ENCODE measurements at regions not wholly inside any gene's neighbourhood (a gene's known extent, or its start where the extent isn't known, plus 50 kb on each side); places are given as distances from the start of the nearest gene placed in this dataset.

DNA sequence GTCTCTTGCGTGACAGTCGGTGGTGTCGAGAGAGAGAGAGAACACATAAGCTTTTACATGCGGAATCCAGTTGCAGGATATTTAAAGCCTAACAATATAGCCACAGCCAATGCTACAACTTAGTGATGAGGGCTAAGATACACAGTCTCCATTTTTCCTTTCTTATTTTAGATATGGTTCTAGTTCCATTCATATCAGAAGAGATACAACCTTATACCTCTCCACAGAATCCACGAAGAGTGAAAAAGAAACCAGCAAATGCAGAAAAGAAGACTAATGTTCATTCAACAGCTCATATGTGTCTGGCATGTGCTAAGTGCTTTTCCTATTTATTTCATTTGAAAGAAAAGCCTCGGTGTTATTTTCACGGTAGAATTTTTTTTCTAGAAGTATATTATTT is 249.0 kb upstream of the SLITRK1 start (continued):
- TF ChIP-seq, protein P1, sequence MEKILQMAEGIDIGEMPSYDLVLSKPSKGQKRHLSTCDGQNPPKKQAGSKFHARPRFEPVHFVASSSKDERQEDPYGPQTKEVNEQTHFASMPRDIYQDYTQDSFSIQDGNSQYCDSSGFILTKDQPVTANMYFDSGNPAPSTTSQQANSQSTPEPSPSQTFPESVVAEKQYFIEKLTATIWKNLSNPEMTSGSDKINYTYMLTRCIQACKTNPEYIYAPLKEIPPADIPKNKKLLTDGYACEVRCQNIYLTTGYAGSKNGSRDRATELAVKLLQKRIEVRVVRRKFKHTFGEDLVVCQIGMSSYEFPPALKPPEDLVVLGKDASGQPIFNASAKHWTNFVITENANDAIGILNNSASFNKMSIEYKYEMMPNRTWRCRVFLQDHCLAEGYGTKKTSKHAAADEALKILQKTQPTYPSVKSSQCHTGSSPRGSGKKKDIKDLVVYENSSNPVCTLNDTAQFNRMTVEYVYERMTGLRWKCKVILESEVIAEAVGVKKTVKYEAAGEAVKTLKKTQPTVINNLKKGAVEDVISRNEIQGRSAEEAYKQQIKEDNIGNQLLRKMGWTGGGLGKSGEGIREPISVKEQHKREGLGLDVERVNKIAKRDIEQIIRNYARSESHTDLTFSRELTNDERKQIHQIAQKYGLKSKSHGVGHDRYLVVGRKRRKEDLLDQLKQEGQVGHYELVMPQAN (conservative IDR thresholded peaks at IDR 0.05), result no peak
- TF ChIP-seq SIN3A (IDR thresholded peaks at IDR 0.05; ENCODE audit: low read depth, low read length) (no peak), ZNF622 (IDR thresholded peaks at IDR 0.05) (no peak), MTA3 (IDR thresholded peaks at IDR 0.05; ENCODE audit: borderline replicate concordance, low read length) (no peak)

DNA sequence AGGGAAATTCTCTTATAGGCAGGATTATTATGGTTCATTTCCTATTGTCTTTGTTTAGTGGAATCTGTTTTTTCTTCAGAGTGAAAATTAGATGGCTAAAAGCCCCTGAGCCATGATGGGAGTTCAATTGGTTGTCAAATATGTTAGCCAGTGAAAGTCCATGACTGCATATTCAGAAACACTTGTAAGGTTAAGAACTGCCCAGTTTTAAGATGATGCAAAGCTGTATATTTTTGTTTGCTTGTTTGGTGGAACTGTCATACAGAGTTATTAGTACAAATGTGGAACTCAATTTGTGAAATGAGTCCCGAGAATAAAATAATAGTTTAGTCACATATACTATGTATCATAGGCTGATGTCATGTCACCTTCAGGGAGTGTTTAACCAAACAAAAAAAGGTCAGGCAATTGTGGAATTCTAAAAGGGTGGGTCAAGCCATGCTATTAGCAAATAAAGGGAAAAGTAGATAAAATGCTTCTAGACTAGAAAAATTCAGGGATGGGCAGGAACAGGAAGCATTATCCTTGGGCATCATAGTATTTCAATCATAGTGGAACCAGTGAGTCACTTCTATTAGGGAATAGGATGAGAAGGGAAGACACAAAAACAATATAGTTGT is 248.3 kb upstream of the SLITRK1 start:
- intact Hi-C loops (cut with micrococcal nuclease; ENCODE audit: unreplicated experiment), result no loop called here
- H3K9me3 ChIP-seq (replicated peaks; ENCODE audit: control insufficient read depth, insufficient read depth, low read length), result no peaks in the 10 kb centered on the region
- WGBS (ENCODE audit: insufficient coverage, insufficient replicate concordance, low lambda C conversion rate, missing lambda C conversion rate), result 17% methylated on average over 1 of the region's 1 CpG
- ChIA-PET CTCF (no interaction called here), RAD21 (ENCODE audit: unreplicated experiment) (no interaction called here), SMC1A (ENCODE audit: uncharacterized antibody, unreplicated experiment) (interaction anchor here (1.2 kb wide), 1 partner anchor 38 kb away, joined by 3 read pairs; no protein-coding TSS in a partner anchor), POLR2A (no interaction called here)
- no peaks in the 10 kb centered on the region for H4K20me1 ChIP-seq (ENCODE audit: control insufficient read depth, insufficient read depth)
- H3K4me3 ChIP-seq, result no peak overlapping the region
- no peak for FAIRE-seq
- H3K4me1 ChIP-seq (ENCODE audit: control insufficient read depth, insufficient read depth, low read length), result no peaks in the 10 kb centered on the region
- H3K79me2 ChIP-seq (ENCODE audit: control insufficient read depth, insufficient read depth, low read length), result no peaks in the 10 kb centered on the region
- H3K27ac ChIP-seq (ENCODE audit: control insufficient read depth, insufficient read depth), result no peak overlapping the region
- no peaks in the 10 kb centered on the region for H3K36me3 ChIP-seq (ENCODE audit: control insufficient read depth in 2 of 2, insufficient read depth in 2 of 2, low read length in 1 of 2)
- H3K9ac ChIP-seq (ENCODE audit: control insufficient read depth, insufficient read depth, low read length), result no peak overlapping the region
- H3K4me2 ChIP-seq (ENCODE audit: control insufficient read depth, insufficient read depth), result no peak overlapping the region
- DNase-seq (ENCODE audit: low read depth, low spot score), result no peak
- ATAC-seq, result no peak
- no TSS peak for BruUV-seq (replicated peaks)
- H2AFZ ChIP-seq (ENCODE audit: control insufficient read depth, low read depth, low read length), result no peak overlapping the region
- in situ Hi-C loops (cut with MboI), result no loop called here
- no peaks in the 10 kb centered on the region for H3K27me3 ChIP-seq (replicated peaks in 1 of 2; ENCODE audit: control insufficient read depth in 2 of 2, insufficient read depth in 2 of 2, low read length in 1 of 2)
- no peak for TF ChIP-seq CREB1 (IDR thresholded peaks at IDR 0.05; ENCODE audit: low read depth)
- TF ChIP-seq, protein P2, sequence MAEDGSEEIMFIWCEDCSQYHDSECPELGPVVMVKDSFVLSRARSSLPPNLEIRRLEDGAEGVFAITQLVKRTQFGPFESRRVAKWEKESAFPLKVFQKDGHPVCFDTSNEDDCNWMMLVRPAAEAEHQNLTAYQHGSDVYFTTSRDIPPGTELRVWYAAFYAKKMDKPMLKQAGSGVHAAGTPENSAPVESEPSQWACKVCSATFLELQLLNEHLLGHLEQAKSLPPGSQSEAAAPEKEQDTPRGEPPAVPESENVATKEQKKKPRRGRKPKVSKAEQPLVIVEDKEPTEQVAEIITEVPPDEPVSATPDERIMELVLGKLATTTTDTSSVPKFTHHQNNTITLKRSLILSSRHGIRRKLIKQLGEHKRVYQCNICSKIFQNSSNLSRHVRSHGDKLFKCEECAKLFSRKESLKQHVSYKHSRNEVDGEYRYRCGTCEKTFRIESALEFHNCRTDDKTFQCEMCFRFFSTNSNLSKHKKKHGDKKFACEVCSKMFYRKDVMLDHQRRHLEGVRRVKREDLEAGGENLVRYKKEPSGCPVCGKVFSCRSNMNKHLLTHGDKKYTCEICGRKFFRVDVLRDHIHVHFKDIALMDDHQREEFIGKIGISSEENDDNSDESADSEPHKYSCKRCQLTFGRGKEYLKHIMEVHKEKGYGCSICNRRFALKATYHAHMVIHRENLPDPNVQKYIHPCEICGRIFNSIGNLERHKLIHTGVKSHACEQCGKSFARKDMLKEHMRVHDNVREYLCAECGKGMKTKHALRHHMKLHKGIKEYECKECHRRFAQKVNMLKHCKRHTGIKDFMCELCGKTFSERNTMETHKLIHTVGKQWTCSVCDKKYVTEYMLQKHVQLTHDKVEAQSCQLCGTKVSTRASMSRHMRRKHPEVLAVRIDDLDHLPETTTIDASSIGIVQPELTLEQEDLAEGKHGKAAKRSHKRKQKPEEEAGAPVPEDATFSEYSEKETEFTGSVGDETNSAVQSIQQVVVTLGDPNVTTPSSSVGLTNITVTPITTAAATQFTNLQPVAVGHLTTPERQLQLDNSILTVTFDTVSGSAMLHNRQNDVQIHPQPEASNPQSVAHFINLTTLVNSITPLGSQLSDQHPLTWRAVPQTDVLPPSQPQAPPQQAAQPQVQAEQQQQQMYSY (CRISPR knock-in tag; IDR thresholded peaks at IDR 0.05), result no peak
- TF ChIP-seq LARP7 (IDR thresholded peaks at IDR 0.05), result no peak
- no peak for TF ChIP-seq HDGF (IDR thresholded peaks at IDR 0.05)
- TF ChIP-seq NFYB (IDR thresholded peaks at IDR 0.05; ENCODE audit: insufficient read depth, low read depth, low read length), result no peak
- TF ChIP-seq PAX5 (IDR thresholded peaks at IDR 0.05; ENCODE audit: borderline replicate concordance, low read depth, low read length), result no peak
- no peak for TF ChIP-seq ZBED1 (IDR thresholded peaks at IDR 0.05; ENCODE audit: borderline replicate concordance)
- TF ChIP-seq, protein P3, sequence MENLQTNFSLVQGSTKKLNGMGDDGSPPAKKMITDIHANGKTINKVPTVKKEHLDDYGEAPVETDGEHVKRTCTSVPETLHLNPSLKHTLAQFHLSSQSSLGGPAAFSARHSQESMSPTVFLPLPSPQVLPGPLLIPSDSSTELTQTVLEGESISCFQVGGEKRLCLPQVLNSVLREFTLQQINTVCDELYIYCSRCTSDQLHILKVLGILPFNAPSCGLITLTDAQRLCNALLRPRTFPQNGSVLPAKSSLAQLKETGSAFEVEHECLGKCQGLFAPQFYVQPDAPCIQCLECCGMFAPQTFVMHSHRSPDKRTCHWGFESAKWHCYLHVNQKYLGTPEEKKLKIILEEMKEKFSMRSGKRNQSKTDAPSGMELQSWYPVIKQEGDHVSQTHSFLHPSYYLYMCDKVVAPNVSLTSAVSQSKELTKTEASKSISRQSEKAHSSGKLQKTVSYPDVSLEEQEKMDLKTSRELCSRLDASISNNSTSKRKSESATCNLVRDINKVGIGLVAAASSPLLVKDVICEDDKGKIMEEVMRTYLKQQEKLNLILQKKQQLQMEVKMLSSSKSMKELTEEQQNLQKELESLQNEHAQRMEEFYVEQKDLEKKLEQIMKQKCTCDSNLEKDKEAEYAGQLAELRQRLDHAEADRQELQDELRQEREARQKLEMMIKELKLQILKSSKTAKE (IDR thresholded peaks at IDR 0.05; ENCODE audit: low read depth, poor library complexity, severe bottlenecking), result no peak
- no peak for TF ChIP-seq SRF (IDR thresholded peaks at IDR 0.05; ENCODE audit: low read depth in 2 of 2, low read length in 2 of 2)
- no peak for TF ChIP-seq POU2F2 (IDR thresholded peaks at IDR 0.05; ENCODE audit: borderline replicate concordance, low read depth, low read length)
- TF ChIP-seq SIX5 (IDR thresholded peaks at IDR 0.05; ENCODE audit: low read depth, low read length, severe bottlenecking), result no peak
